Lower leg skin (tissue), 4 donors: ENCODE measurements at regions not wholly inside any gene's neighbourhood (a gene's known extent, or its start where the extent isn't known, plus 50 kb on each side); places are given as distances from the start of the nearest gene placed in this dataset.
"Not testable (repeated sequence)": the region's sequence is repeated elsewhere in the genome, so short reads cannot be mapped to it uniquely, and the experiment has no call there.

Experiments used
- DNase-seq, 2 donors: peaks; one replicate each; pipeline ENCODE4 v3.0.0-alpha.2; 2019; ENCODE audit warnings: low spot score in 2 of 2
- H3K4me3 ChIP-seq: fragments of 200-600 bp; sonication (generic); 2 replicates; pipeline ENCODE4 v1.5.1; 2017; ENCODE audit warnings: mild to moderate bottlenecking, low read depth; ENCODE audit not compliant: poor library complexity, severe bottlenecking
- CTCF ChIP-seq, 3 donors: fragments of 450-650 bp; IDR thresholded peaks; one replicate each; pipeline ENCODE4 v1.5.1; 2016; ENCODE audit warnings: antibody characterized with exemption in 3 of 3, mild to moderate bottlenecking in 3 of 3, moderate library complexity in 2 of 3
- POLR2A ChIP-seq, 2 donors: fragments of 450-650 bp; IDR thresholded peaks; one replicate each; pipeline ENCODE4 v1.6.1; 2016 to 2017; ENCODE audit warnings: antibody characterized with exemption in 2 of 2, mild to moderate bottlenecking in 1 of 2, moderate library complexity in 1 of 2
- WGBS, 2 donors: methylation state at CpG; one replicate each; pipeline ENCODE4 v1.1.5; 2018; 5-methylcytosine and 5-hydroxymethylcytosine counted together
- intact Hi-C: fragments of 100-400 bp; cut with DNase I; formaldehyde crosslinking; loops from one replicate; pipeline ENCODE4 v1.15.0; 2023; ENCODE audit warnings: low total_unique reads

GRCh38 chr17:77531641-77532040, 390.9 kb downstream of the SEC14L1 start:
- TF ChIP-seq CTCF (IDR thresholded peaks at IDR 0.05) (no peak), POLR2A (IDR thresholded peaks at IDR 0.05) (no peak)
- DNase-seq = no peak
- intact Hi-C loops = no loop called here
- WGBS, 2 donors = 92 to 95% methylated on average over 6 of the region's 6 CpGs
- H3K4me3 ChIP-seq = no peak overlapping the region

GRCh38 chr17:77533697-77534096, 392.9 kb downstream of the SEC14L1 start:
- intact Hi-C loops = not testable (repeated sequence)

GRCh38 chr17:77534137-77534536, 393.4 kb downstream of the SEC14L1 start:
- 92 to 94% methylated on average over 5 of the region's 5 CpGs for whole genome bisulfite sequencing, 2 donors
- intact Hi-C loops = no loop called here
- TF ChIP-seq POLR2A (IDR thresholded peaks at IDR 0.05) (no peak), CTCF (IDR thresholded peaks at IDR 0.05) (no peak)
- no peak for DNase-seq
- H3K4me3 ChIP-seq = no peak overlapping the region

More at GRCh38 chr17:77533697-77534096, 392.9 kb downstream of the SEC14L1 start:
- DNase-seq, H3K4me3 ChIP-seq: not testable (repeated sequence)
- 87 to 93% methylated on average over 6 of the region's 6 CpGs for WGBS, 2 donors

DNA sequence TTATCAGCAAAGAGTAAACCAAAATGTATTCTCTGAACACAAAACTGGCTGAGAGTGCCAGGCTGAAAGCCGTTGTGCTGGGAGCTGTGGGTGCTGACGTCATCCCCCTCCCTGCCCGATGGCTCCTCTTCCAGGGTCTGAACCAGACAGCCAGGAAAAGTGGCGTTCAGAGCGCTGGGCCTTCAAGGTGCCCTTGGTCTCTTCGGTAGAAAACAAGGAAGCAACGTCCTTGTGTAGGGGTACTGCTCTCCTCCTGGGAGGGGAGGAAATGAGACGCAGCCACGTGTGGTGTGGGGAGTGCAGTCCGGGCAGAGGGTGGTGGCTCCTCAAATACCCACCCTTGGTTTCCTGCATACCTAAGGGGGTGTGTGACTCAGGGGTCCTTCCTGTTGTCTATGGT, 394.7 kb downstream of the SEC14L1 start:
- DNase-seq = no peak
- intact Hi-C loops = no loop called here
- 56 to 64% methylated on average over 10 of the region's 10 CpGs for WGBS, 2 donors
- no peak for TF ChIP-seq CTCF (IDR thresholded peaks at IDR 0.05)
- no peak for TF ChIP-seq POLR2A (IDR thresholded peaks at IDR 0.05)
- no peak overlapping the region for H3K4me3 ChIP-seq

DNA sequence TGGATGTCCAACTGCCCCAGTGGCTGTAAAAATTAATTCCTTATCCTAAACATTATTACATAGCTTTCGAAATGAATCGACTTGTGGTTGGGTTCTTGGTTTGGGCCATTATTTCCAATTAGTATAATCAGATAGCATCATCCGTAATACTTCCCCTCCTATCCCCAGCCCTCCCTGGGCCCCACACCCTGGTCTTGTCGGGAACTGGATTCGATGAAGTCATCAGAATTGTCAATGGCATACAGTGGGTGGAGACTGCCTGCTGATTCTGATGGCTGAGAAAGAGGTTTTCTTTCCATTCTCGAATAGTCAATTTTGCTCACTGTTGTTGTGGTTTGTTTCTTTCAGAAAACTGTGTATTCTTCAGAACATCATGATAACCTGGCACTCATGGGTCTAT, 395.1 kb downstream of the SEC14L1 start:
- 44 to 48% methylated on average over 6 of the region's 6 CpGs for WGBS, 2 donors
- no peak overlapping the region for H3K4me3 ChIP-seq
- TF ChIP-seq CTCF (IDR thresholded peaks at IDR 0.05) (no peak), POLR2A (IDR thresholded peaks at IDR 0.05) (no peak)
- intact Hi-C loops = no loop called here
- no peak for DNase-seq

DNA sequence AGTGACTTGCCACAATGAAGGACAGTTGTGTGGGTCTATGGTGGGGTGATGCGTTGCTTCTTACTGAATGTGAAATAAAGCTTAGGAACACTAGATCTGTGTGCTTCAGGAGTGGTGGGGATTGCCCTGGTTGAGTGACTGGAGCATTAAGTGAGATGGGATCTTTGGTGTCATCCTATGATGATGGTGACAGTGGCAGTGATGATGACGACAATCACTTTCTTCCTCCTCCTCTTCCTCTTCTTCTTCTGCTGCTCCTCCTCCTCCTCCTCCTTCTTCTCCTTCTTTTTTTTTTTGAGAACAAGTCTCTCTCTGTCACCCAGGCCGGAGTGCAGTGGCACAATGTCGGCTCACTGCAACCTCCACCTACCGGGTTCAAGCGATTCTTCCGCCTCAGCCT, 396.8 kb downstream of the SEC14L1 start:
- no peak for TF ChIP-seq POLR2A (IDR thresholded peaks at IDR 0.05)
- no peak for TF ChIP-seq CTCF (IDR thresholded peaks at IDR 0.05)
- DNase-seq = no peak
- H3K4me3 ChIP-seq = no peak overlapping the region
- WGBS, 2 donors = 91 to 93% methylated on average over 7 of the region's 7 CpGs
- intact Hi-C loops = no loop called here
